Activated CD4-positive, alpha-beta T cell treated with anti-CD3 and anti-CD28 coated beads, Interleukin-10, Interleukin-2, amounts not matched to agents 100 ng/mL and 50 ng/mL, durations not matched to agents 16 hours and 8 hours (primary cell): ENCODE measurements at regions not wholly inside any gene's neighbourhood (a gene's known extent, or its start where the extent isn't known, plus 50 kb on each side); places are given as distances from the start of the nearest gene placed in this dataset.
"Not testable (repeated sequence)": the region's sequence is repeated elsewhere in the genome, so short reads cannot be mapped to it uniquely, and the experiment has no call there.

Experiments used
- DNase-seq: peaks from one replicate; pipeline ENCODE4 v3.0.0-alpha.2; 2020

- no peak for DNase-seq
Observed at GRCh38 chr12:97005174-97005573, 98.1 kb downstream of the NEDD1 start.

GRCh38 chr12:97005646-97006045, 98.6 kb downstream of the NEDD1 start:
- DNase-seq = no peak

- no peak for DNase-seq
Observed at GRCh38 chr12:97006585-97006984, 99.5 kb downstream of the NEDD1 start.

GRCh38 chr12:97016163-97016562, 109.1 kb downstream of the NEDD1 start:
- no peak for DNase-seq

- DNase-seq = peak; percentile 0
Observed at GRCh38 chr12:97017213-97017612, 110.2 kb downstream of the NEDD1 start.

- DNase-seq = no peak
Observed at GRCh38 chr12:97022536-97023230, 115.6 kb downstream of the NEDD1 start.

GRCh38 chr12:97024393-97024792, 117.3 kb downstream of the NEDD1 start:
- no peak for DNase-seq

GRCh38 chr12:97026901-97027300, 119.8 kb downstream of the NEDD1 start:
- DNase-seq = no peak

GRCh38 chr12:97027482-97027881, 120.4 kb downstream of the NEDD1 start:
- no peak for DNase-seq

- no peak for DNase-seq
Observed at GRCh38 chr12:97038131-97038530, 131.1 kb downstream of the NEDD1 start.

- DNase-seq = no peak
Observed at GRCh38 chr12:97038834-97039233, 131.8 kb downstream of the NEDD1 start.

- DNase-seq = no peak
Observed at GRCh38 chr12:97046901-97047300, 139.8 kb downstream of the NEDD1 start.

GRCh38 chr12:97047361-97047760, 140.3 kb downstream of the NEDD1 start:
- DNase-seq = no peak

- no peak for DNase-seq
Observed at GRCh38 chr12:97048421-97049035, 141.5 kb downstream of the NEDD1 start.

- DNase-seq = no peak
Observed at GRCh38 chr12:97050509-97050908, 143.5 kb downstream of the NEDD1 start.

- no peak for DNase-seq
Observed at GRCh38 chr12:97051341-97051740, 144.3 kb downstream of the NEDD1 start.

GRCh38 chr12:97061171-97061570, 154.1 kb downstream of the NEDD1 start:
- DNase-seq = no peak

GRCh38 chr12:97063292-97063935, 156.4 kb downstream of the NEDD1 start:
- no peak for DNase-seq

GRCh38 chr12:97075161-97075933, 168.3 kb downstream of the NEDD1 start:
- DNase-seq = no peak

GRCh38 chr12:97075934-97076630, 169.0 kb downstream of the NEDD1 start:
- DNase-seq = no peak

- DNase-seq = not testable (repeated sequence)
Observed at GRCh38 chr12:97076912-97077311, 169.9 kb downstream of the NEDD1 start.

- DNase-seq = no peak
Observed at GRCh38 chr12:97082029-97082428, 175.0 kb downstream of the NEDD1 start.

- DNase-seq = no peak
Observed at GRCh38 chr12:97093187-97093683, 186.2 kb downstream of the NEDD1 start.
